ENCODE measurements at regions not wholly inside any gene's neighbourhood (a gene's known extent, or its start where the extent isn't known, plus 50 kb on each side); places are given as distances from the start of the nearest gene placed in this dataset.
"Not testable (repeated sequence)": the region's sequence is repeated elsewhere in the genome, so short reads cannot be mapped to it uniquely, and the experiment has no call there.

- no peak for DNase-seq (ENCODE audit: low spot score)
These were observed 955.2 kb downstream of the BRINP3 start for GRCh38 chr1:189522441-189522840.

- no peak for DNase-seq (ENCODE audit: low spot score)
These were observed 953.2 kb downstream of the BRINP3 start for GRCh38 chr1:189524501-189524900.

- DNase-seq (ENCODE audit: low spot score) = no peak
These were observed 947.5 kb downstream of the BRINP3 start for GRCh38 chr1:189530162-189530561.

- no peak for DNase-seq (ENCODE audit: low spot score)
These were observed 939.4 kb downstream of the BRINP3 start for GRCh38 chr1:189538271-189538670.

GRCh38 chr1:189550498-189550897, 927.2 kb downstream of the BRINP3 start:
- DNase-seq (ENCODE audit: low spot score) = no peak

GRCh38 chr1:189563784-189564183, 913.9 kb downstream of the BRINP3 start:
- no peak for DNase-seq (ENCODE audit: low spot score)

- no peak for DNase-seq (ENCODE audit: low spot score)
These were observed 909.8 kb downstream of the BRINP3 start for GRCh38 chr1:189567890-189568289.

GRCh38 chr1:189596197-189596596, 881.5 kb downstream of the BRINP3 start:
- DNase-seq (ENCODE audit: low spot score) = no peak

- DNase-seq (ENCODE audit: low spot score) = no peak
These were observed 880.6 kb downstream of the BRINP3 start for GRCh38 chr1:189597083-189597482.

GRCh38 chr1:189605226-189605625, 872.4 kb downstream of the BRINP3 start:
- DNase-seq (ENCODE audit: low spot score) = no peak

- DNase-seq (ENCODE audit: low spot score) = no peak
These were observed 871.6 kb downstream of the BRINP3 start for GRCh38 chr1:189606047-189606446.

- DNase-seq (ENCODE audit: low spot score) = no peak
These were observed 870.7 kb downstream of the BRINP3 start for GRCh38 chr1:189606795-189607476.

- no peak for DNase-seq (ENCODE audit: low spot score)
These were observed 870.1 kb downstream of the BRINP3 start for GRCh38 chr1:189607477-189608096.

GRCh38 chr1:189609167-189609566, 868.5 kb downstream of the BRINP3 start:
- DNase-seq (ENCODE audit: low spot score) = no peak

GRCh38 chr1:189616893-189617292, 860.8 kb downstream of the BRINP3 start:
- DNase-seq (ENCODE audit: low spot score) = no peak

- DNase-seq (ENCODE audit: low spot score) = no peak
These were observed 857.9 kb downstream of the BRINP3 start for GRCh38 chr1:189619682-189620332.

GRCh38 chr1:189620471-189620870, 857.2 kb downstream of the BRINP3 start:
- DNase-seq (ENCODE audit: low spot score) = no peak

GRCh38 chr1:189623336-189623735, 854.3 kb downstream of the BRINP3 start:
- no peak for DNase-seq (ENCODE audit: low spot score)

GRCh38 chr1:189627427-189627826, 850.2 kb downstream of the BRINP3 start:
- no peak for DNase-seq (ENCODE audit: low spot score)

GRCh38 chr1:189628857-189629256, 848.8 kb downstream of the BRINP3 start:
- DNase-seq (ENCODE audit: low spot score) = no peak

- no peak for DNase-seq (ENCODE audit: low spot score)
These were observed 844.0 kb downstream of the BRINP3 start for GRCh38 chr1:189633658-189634057.

GRCh38 chr1:189637041-189637440, 840.6 kb downstream of the BRINP3 start:
- DNase-seq (ENCODE audit: low spot score) = no peak

- not testable (repeated sequence) for DNase-seq (ENCODE audit: low spot score)
These were observed 833.5 kb downstream of the BRINP3 start for GRCh38 chr1:189644156-189644555.
